ENCODE measurements at regions not wholly inside any gene's neighbourhood (a gene's known extent, or its start where the extent isn't known, plus 50 kb on each side); places are given as distances from the start of the nearest gene placed in this dataset.

DNA sequence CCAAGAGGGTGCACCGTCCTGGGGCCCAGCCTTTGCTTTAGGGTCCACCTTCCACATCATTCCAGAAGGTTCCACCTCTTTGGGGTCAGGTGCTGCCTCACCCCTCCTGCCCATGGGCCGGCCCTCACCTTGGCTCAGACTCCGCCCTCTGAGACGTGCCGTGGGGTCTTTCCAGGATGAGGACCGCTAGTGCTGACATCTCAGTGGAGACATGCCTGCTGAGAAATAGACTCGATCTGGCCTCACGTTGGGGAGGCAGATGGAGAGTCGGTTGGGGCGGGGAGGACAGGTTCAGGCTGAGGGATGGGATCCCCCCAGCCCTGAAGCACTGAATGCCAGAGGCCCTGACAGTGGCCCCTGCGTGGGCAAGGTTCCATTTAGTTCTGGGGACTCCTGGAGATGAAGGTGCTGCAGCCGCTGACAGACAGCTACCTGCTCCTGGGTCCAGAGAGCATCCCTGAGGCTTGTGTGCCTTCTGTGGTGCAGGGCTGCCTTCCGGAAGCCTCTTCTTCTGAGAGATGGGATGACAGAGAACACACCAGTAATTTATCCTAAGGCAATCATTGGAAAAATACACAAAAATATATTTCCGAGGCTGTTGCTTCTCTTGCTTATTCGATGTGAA is 185.3 kb downstream of the KIF26A start:
- TF ChIP-seq, protein P1, sequence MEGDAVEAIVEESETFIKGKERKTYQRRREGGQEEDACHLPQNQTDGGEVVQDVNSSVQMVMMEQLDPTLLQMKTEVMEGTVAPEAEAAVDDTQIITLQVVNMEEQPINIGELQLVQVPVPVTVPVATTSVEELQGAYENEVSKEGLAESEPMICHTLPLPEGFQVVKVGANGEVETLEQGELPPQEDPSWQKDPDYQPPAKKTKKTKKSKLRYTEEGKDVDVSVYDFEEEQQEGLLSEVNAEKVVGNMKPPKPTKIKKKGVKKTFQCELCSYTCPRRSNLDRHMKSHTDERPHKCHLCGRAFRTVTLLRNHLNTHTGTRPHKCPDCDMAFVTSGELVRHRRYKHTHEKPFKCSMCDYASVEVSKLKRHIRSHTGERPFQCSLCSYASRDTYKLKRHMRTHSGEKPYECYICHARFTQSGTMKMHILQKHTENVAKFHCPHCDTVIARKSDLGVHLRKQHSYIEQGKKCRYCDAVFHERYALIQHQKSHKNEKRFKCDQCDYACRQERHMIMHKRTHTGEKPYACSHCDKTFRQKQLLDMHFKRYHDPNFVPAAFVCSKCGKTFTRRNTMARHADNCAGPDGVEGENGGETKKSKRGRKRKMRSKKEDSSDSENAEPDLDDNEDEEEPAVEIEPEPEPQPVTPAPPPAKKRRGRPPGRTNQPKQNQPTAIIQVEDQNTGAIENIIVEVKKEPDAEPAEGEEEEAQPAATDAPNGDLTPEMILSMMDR (conservative IDR thresholded peaks at IDR 0.05) = no peak
- TF ChIP-seq EZH2 (IDR thresholded peaks at IDR 0.05; ENCODE audit: low read depth) = no peak
